HepG2 (cell line): ENCODE measurements at regions not wholly inside any gene's neighbourhood (a gene's known extent, or its start where the extent isn't known, plus 50 kb on each side); places are given as distances from the start of the nearest gene placed in this dataset.

ENCODE experiments used
- FOXO4 ChIP-seq: sonication (generic); formaldehyde crosslinking; conservative IDR thresholded peaks from 2 replicates; pipeline ENCODE4 v1.8.1; 2023; ENCODE audit warnings: missing genetic modification reagents
- FOXP1 ChIP-seq, 2 experiments: fragments of 450-650 bp in 1 of 2; IDR thresholded peaks; 2 replicates each; pipeline ENCODE4 v1.6.1; 2017 to 2018; ENCODE audit warnings: antibody characterized with exemption in 1 of 2
- HDAC6 ChIP-seq: fragments of 200-600 bp; sonication (generic); IDR thresholded peaks from 2 replicates; pipeline ENCODE4 v1.7.0; 2017; ENCODE audit warnings: mild to moderate bottlenecking, antibody characterized with exemption, low read length, low read depth
- HINFP ChIP-seq: sonication (generic); formaldehyde crosslinking; IDR thresholded peaks from 2 replicates; pipeline ENCODE4 v1.4.0; 2020; ENCODE audit warnings: low read depth, mild to moderate bottlenecking, missing genetic modification reagents
- HMGA1 ChIP-seq: sonication (generic); formaldehyde crosslinking; conservative IDR thresholded peaks from 2 replicates; pipeline ENCODE4 v1.4.0; 2020; ENCODE audit warnings: missing genetic modification reagents
- JDP2 ChIP-seq: sonication (generic); formaldehyde crosslinking; IDR thresholded peaks from 2 replicates; pipeline ENCODE4 v1.8.1; 2022; ENCODE audit warnings: missing genetic modification reagents, borderline replicate concordance
- KIAA2018 ChIP-seq: sonication (generic); formaldehyde crosslinking; IDR thresholded peaks from 2 replicates; pipeline ENCODE4 v1.5.0; 2020; ENCODE audit warnings: mild to moderate bottlenecking, missing genetic modification reagents, borderline replicate concordance
- RELA ChIP-seq: sonication (generic); formaldehyde crosslinking; IDR thresholded peaks from 2 replicates; pipeline ENCODE4 v1.4.0; 2020; ENCODE audit warnings: missing genetic modification reagents
- SALL1 ChIP-seq: sonication (generic); formaldehyde crosslinking; IDR thresholded peaks from 2 replicates; pipeline ENCODE4 v1.8.0; 2022; ENCODE audit warnings: mild to moderate bottlenecking, missing genetic modification reagents
- ZNF331 ChIP-seq: sonication (generic); formaldehyde crosslinking; IDR thresholded peaks from 2 replicates; pipeline ENCODE4 v1.4.0; 2020; ENCODE audit warnings: missing genetic modification reagents
- ZNF616 ChIP-seq: sonication (generic); formaldehyde crosslinking; IDR thresholded peaks from 2 replicates; pipeline ENCODE4 v1.5.0; 2020; ENCODE audit warnings: low read depth, mild to moderate bottlenecking, missing genetic modification reagents
- ZNF639 ChIP-seq: conservative IDR thresholded peaks from 2 replicates; pipeline ENCODE4 v1.6.1; 2018; ENCODE audit warnings: missing genetic modification reagents

- TF ChIP-seq KIAA2018 (no peak), ZNF331 (no peak), FOXO4 (CRISPR knock-in tag) (no peak), ZNF639 (CRISPR knock-in tag) (no peak), ZNF616 (CRISPR knock-in tag) (no peak), FOXP1 (IDR thresholded peaks at IDR 0.05) (no peak), FOXP1 (CRISPR knock-in tag; IDR thresholded peaks at IDR 0.05) (no peak), SALL1 (no peak), HDAC6 (no peak), RELA (CRISPR knock-in tag) (no peak), HMGA1 (CRISPR knock-in tag) (no peak), HINFP (no peak), JDP2 (CRISPR knock-in tag) (no peak)
Measured at GRCh38 chr1:229749992-229750391, 123.9 kb downstream of the URB2 start (continued).
